NOMO-1 treated with DMSO at 0.1 percent for 48 hours (cell line): ENCODE measurements at regions not wholly inside any gene's neighbourhood (a gene's known extent, or its start where the extent isn't known, plus 50 kb on each side); places are given as distances from the start of the nearest gene placed in this dataset.

Experiments used
- DNase-seq: peaks from one replicate; lab custom pipeline; 2025; ENCODE audit not compliant: unreplicated experiment; lab: John Stamatoyannopoulos, UW

DNA sequence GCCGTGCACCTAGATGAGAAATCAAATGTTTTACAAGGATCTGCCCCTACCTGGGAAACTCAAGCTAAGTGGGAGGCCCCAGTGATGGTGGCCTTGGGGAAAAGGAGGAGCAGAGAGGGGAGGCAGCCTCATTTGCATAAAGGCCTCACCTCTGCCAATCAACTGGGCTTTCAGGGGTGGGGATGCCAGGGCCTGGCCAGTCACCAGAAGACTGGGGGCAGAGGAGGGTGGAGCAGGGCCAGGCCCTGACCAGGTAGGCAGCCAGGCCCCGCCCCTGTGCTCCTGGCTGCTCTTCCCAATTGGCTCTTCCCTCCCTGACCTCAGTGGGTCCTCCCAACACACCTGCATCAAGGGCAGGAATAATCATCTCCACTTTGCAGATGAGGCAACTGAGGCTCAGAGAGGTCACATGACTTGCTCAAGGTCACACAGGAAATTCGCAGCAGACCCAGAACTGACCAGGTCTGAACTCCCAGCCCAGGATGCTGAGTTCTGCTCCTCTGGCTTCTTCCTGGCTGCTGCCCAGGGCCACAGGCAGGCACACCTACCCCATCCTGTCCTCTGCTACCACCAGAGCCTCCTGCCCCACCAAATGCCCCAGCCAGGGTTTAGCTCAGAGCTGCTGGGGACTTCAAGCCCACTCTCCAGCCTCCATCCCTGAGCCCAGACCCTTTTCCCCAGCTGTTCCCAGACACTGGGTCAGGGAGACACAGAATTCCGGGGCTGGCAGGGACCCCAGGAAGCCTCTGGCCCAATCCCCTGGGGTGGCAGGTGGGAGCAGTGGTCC, 677.9 kb downstream of the MATN1 start:
- no peak for DNase-seq

- no peak for DNase-seq
Observed at GRCh38 chr1:30044656-30045144, 678.7 kb downstream of the MATN1 start.

- DNase-seq: no peak
Observed at GRCh38 chr1:30043731-30044408, 679.5 kb downstream of the MATN1 start.

GRCh38 chr1:30043256-30043655, 680.1 kb downstream of the MATN1 start:
- DNase-seq: no peak

- no peak for DNase-seq
Observed at GRCh38 chr1:30042438-30043147, 680.8 kb downstream of the MATN1 start.

- no peak for DNase-seq
Observed at GRCh38 chr1:30041741-30042437, 681.5 kb downstream of the MATN1 start.

- no peak for DNase-seq
Observed at GRCh38 chr1:30040081-30041019, 683.0 kb downstream of the MATN1 start.

DNA sequence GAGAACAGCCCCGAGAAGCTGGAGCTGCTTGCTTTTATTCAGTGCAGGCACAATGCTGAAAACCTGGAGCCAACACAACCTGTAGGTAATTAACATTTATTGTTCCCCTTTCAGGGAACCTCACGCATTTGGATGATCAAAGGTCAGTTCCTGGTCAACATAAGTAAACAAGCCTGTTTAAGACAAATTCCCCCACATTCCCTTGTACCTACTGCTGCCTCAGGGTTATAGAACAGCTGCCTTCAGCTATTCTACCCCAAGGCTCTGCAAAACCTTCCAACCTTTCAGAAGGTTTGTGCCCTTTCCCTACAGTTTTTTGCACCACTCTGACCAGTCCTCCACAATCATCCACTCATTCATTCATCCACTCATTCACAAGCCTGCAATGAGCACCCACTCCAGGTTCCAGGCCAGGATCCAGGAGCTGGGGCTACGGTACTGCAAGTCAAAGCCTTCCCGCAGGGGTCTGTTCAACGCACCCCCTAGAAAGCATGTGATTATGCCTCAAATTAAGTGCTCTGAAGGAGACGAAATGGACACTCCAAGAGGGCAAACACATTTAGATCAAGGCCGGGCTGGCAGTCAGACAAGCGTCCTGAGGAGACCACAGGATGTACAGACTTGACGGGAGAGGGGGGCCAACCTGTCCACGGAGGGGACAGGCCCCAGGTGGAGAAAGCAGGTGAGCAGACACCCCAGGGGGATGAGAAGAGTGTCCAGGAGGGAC, 683.9 kb downstream of the MATN1 start:
- DNase-seq: no peak

GRCh38 chr1:30038134-30039025, 685.0 kb downstream of the MATN1 start:
- DNase-seq: no peak

DNA sequence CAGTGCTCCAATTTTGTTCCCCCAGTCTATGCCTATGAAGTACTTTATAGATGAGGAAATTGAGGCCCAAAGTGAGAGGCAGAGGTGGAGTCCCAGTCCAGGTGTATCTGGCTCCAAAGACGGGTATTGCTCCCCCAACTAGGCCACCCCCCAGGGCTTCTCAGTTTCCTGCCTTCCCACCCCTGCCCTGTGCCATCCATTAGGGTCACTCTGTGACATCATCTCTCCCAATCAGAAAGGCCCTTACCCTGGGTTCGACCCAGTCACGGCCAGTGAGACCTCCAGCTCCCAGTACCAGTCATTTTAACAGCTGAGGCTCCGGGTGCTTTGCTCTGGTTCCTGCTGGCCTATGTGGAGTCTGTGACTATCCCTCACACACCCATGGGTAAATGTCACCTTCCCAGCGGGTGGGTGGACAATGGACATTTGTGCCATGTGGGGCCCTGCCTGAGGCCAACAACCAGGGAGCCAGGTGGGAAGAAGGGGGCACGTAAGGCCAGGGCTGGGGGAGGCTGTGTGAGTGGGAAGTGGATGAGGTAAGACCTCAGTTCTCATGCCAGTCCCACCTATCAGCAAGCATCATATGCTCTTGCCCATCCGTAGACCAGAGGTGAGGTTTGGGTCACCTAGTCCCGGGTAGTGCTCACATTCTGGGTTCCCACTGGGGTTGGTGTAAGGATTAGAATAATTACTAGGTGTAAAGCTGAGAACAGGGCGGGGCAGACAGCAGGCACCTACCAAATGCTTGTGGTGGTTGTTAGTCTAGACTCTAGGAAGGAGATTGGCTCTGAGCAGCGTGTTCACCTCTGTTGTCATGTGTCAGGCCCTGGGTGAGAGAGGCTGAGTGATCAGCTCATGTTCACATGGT, 685.9 kb downstream of the MATN1 start:
- DNase-seq: no peak

- DNase-seq: no peak
Observed at GRCh38 chr1:30036666-30037065, 686.7 kb downstream of the MATN1 start.

DNA sequence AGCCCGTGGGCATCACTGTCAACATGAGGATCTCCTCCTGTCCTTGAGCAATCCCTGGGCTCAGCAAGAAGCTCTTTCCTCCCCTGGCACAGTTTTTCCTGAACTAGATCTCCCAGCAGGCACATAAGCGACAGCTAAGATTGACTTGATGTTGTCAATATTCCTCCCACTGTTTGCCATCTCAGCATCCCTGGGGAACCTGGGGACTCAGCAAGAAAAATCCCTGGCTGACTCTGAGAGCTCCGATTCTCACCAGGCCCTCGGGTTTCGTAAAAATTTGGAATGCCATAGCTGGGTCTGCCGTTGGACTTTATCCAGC, 687.2 kb downstream of the MATN1 start:
- no peak for DNase-seq

- DNase-seq: no peak
Observed at GRCh38 chr1:30035522-30036228, 687.7 kb downstream of the MATN1 start.

DNA sequence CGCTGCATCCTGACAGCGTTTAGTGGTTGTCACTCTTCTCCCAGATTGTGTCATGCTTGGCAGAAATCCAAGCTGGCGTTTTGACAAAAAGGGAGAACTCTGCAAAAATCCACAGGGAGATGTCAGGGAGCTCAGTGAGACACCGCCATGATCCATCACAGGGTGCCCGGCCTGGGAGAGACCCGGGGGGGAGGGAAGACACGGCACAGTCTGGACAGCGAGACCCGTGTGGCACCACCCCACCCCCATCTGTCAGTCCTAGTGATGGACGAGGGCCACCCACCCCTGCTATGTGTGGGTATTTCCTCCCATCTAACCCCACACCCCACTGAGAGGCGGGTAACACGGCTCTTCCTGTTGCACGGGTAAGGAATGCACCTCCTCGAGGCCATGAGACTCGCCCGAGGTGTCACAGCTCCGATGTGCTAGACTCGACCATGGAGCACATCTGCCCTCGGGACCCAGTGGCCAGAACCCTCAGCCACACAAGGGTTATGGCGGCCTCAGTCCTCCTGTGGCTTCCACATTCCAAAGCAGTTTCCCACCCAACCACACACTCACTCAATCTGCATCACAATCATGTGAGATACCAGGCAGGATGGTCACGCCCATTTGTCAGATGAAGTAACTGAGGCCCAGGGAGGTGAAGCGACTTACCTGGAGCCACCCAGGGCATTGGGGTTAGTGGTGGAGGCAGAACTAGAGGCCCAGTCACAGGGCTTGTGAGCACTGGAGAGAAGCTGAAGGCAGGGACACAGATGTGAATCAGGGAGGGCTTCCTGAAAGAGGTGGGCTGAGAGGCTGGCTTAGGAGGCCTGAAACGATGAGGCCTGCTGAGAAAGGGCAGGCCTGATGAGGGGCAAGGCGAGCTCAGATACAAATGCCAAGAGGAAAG, 688.5 kb downstream of the MATN1 start:
- no peak for DNase-seq

DNA sequence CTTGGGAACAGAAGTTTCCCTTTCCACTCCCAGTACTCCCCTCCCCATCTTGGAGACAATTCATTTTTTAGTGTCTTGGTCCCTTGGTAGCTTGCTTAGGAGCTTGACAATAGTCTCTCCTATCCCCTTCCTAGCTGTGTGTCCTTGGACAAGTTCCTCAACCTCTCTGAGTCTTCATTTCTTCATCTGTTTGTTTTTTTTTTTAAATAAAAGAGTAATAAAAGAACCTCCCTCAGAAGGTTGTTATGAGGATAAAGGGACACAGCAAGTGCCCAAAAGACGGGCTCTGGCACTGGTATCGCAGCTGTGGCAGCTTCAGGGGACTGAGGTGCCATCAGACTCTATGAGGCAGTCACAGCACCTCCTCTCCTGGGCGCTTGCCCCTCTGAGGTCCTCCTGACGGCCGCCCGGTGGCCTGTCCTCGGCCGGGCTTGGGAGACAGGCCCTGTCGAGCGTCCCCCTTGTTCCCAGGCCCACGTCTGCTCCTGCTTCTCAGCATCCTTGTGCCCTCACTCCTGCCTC, 689.2 kb downstream of the MATN1 start:
- DNase-seq: no peak
